ENCODE measurements at regions not wholly inside any gene's neighbourhood (a gene's known extent, or its start where the extent isn't known, plus 50 kb on each side); places are given as distances from the start of the nearest gene placed in this dataset.

- DNase-seq (ENCODE audit: low read depth): no peak
- no peak for TF ChIP-seq CTCF (IDR thresholded peaks at IDR 0.05; ENCODE audit: insufficient read depth, low read depth, low read length)
- no peak overlapping the region for H3K4me3 ChIP-seq (ENCODE audit: low read depth, low read length)
These were observed 134.9 kb upstream of the HSD17B12 start for GRCh38 chr11:43545610-43546009.

GRCh38 chr11:43546561-43547429 is 133.7 kb upstream of the HSD17B12 start:
- TF ChIP-seq CTCF (IDR thresholded peaks at IDR 0.05; ENCODE audit: insufficient read depth, low read depth, low read length): no peak
- no peak overlapping the region for H3K4me3 ChIP-seq (ENCODE audit: low read depth, low read length)
- DNase-seq (ENCODE audit: low read depth): no peak

GRCh38 chr11:43547430-43547831 is 133.1 kb upstream of the HSD17B12 start:
- no peak for DNase-seq (ENCODE audit: low read depth)
- no peak overlapping the region for H3K4me3 ChIP-seq (ENCODE audit: low read depth, low read length)

GRCh38 chr11:43547889-43548381 is 132.6 kb upstream of the HSD17B12 start:
- DNase-seq (ENCODE audit: low read depth): peak; percentile 5
- H3K4me3 ChIP-seq (ENCODE audit: low read depth, low read length): no peak overlapping the region
- TF ChIP-seq CTCF (IDR thresholded peaks at IDR 0.05; ENCODE audit: insufficient read depth, low read depth, low read length): no peak

More at GRCh38 chr11:43547430-43547831, 133.1 kb upstream of the HSD17B12 start:
- no peak for TF ChIP-seq CTCF (IDR thresholded peaks at IDR 0.05; ENCODE audit: insufficient read depth, low read depth, low read length)

- TF ChIP-seq CTCF (IDR thresholded peaks at IDR 0.05; ENCODE audit: insufficient read depth, low read depth, low read length): no peak
- H3K4me3 ChIP-seq (ENCODE audit: low read depth, low read length): no peak overlapping the region
- no peak for DNase-seq (ENCODE audit: low read depth)
These were observed 131.6 kb upstream of the HSD17B12 start for GRCh38 chr11:43548916-43549315.

GRCh38 chr11:43549624-43550023 is 130.9 kb upstream of the HSD17B12 start:
- H3K4me3 ChIP-seq (ENCODE audit: low read depth, low read length): no peak overlapping the region
- TF ChIP-seq CTCF (IDR thresholded peaks at IDR 0.05; ENCODE audit: insufficient read depth, low read depth, low read length): no peak
- no peak for DNase-seq (ENCODE audit: low read depth)
